ENCODE measurements at regions not wholly inside any gene's neighbourhood (a gene's known extent, or its start where the extent isn't known, plus 50 kb on each side); places are given as distances from the start of the nearest gene placed in this dataset.

DNA sequence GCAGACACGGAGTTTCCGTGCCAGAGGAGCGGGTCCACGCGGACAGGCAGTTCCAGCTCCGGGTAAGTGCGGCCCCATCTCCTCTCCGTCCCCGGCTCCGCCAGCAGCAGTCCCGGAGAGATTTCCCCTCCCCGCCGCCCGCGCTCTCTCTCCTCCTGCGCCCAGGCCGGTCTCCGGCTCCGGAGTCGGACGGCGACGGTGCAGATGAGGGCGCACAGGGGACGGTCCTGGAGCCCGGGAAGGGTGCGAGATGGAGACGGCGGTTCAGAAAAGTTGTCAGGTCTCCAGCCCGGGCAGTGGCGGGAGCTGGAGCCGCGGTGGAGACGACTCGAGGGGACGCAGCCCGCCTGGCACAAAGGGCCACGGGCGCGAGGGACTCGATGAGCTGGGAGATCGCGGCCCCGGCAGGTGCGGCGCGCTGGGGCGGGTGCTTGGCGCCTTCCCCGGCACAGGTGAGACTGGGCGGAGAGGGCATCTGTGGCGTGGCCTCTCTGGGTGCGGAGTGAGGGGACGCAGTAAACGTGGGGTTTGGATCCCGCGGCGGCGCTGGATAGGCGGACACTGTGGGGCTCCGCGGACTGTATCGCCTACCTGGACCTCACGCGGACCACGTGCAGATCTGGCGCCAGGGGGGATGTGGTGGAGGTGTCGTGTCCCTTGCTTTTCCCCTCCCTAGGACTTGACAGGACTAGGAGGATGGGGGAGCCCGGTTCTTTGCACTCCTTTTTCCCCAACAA lies 1540.3 kb upstream of the TMEM132C start:
- Histone ChIP-seq H3K4me2 (ENCODE audit: low read depth, low read length, poor library complexity, severe bottlenecking) (no peak overlapping the region), H3K27ac (ENCODE audit: low read depth, low read length) (no peak overlapping the region), H3K9ac (ENCODE audit: low read length) (no peak overlapping the region), H3K27me3 (ENCODE audit: low read length) (no peaks in the 10 kb centered on the region), H4K20me1 (ENCODE audit: low read depth, low read length) (no peaks in the 10 kb centered on the region), H3K9me2 (replicated peaks; ENCODE audit: insufficient read depth, low read length) (no peaks in the 10 kb centered on the region), H3K79me2 (ENCODE audit: insufficient read depth, low read length) (no peaks in the 10 kb centered on the region), H3K36me3 (ENCODE audit: low read length) (no peaks in the 10 kb centered on the region), H2AFZ (ENCODE audit: low read depth, low read length, severe bottlenecking) (no peak overlapping the region), H3F3A (ENCODE audit: insufficient read depth) (no peaks in the 10 kb centered on the region), H3K4me3 (ENCODE audit: insufficient read depth, low read length, poor library complexity, severe bottlenecking) (no peak overlapping the region), H3K9me3 (ENCODE audit: insufficient read depth, low read length) (no peaks in the 10 kb centered on the region)
- TF ChIP-seq, protein P1, sequence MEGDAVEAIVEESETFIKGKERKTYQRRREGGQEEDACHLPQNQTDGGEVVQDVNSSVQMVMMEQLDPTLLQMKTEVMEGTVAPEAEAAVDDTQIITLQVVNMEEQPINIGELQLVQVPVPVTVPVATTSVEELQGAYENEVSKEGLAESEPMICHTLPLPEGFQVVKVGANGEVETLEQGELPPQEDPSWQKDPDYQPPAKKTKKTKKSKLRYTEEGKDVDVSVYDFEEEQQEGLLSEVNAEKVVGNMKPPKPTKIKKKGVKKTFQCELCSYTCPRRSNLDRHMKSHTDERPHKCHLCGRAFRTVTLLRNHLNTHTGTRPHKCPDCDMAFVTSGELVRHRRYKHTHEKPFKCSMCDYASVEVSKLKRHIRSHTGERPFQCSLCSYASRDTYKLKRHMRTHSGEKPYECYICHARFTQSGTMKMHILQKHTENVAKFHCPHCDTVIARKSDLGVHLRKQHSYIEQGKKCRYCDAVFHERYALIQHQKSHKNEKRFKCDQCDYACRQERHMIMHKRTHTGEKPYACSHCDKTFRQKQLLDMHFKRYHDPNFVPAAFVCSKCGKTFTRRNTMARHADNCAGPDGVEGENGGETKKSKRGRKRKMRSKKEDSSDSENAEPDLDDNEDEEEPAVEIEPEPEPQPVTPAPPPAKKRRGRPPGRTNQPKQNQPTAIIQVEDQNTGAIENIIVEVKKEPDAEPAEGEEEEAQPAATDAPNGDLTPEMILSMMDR (IDR thresholded peaks at IDR 0.05; ENCODE audit: insufficient read depth, low read length, poor library complexity, severe bottlenecking) = no peak
- TF ChIP-seq EZH2phosphoT487 (conservative IDR thresholded peaks at IDR 0.05; ENCODE audit: low read length) = no peak

DNA sequence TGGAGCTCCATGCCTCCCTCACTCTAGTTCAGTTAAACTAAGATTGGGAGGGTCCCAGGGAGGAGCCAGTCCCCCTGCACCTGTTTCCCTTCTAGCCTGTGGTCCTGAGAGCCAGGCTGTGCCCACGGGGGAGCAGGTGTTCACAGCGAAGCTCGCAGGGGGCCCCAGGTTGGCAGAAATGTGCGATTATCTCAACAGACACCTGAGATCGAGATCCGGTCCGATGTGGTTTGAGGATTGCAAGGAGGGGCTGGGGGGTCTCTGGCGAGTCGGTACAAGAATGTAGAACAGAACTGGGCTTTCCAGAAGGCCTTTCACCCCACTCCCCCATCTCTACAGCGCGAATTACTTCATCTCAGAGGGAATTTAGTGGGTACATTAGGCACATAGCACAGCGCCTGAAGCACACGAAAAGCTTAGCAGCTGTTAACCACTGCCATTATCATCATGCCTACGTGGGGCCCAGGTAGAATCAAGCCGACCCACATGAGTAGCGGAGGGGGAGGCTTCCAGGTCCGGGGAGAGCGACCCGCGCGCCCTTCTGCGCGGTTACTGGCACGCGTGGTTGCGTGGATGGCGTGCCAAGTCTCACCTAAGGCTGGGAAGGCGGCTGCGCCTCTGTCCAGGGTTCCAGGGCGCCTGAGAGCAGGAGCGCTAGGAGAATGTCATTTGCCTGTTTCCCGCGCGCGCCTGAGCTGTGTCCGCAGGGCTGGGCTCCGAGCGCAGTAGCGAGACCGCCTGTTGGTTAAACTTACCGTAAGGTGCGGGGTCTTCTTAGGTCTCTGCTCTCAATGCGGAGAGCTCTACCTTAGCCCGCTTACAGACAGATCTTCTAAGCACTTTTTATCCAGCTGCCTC lies 1539.5 kb upstream of the TMEM132C start:
- Histone ChIP-seq H3K79me2 (ENCODE audit: insufficient read depth, low read length) (no peaks in the 10 kb centered on the region), H3K36me3 (ENCODE audit: low read length) (no peaks in the 10 kb centered on the region), H3K27me3 (ENCODE audit: low read length) (no peaks in the 10 kb centered on the region), H3K9me3 (ENCODE audit: insufficient read depth, low read length) (no peaks in the 10 kb centered on the region), H3K4me3 (ENCODE audit: insufficient read depth, low read length, poor library complexity, severe bottlenecking) (no peak overlapping the region), H3F3A (ENCODE audit: insufficient read depth) (no peaks in the 10 kb centered on the region), H3K27ac (ENCODE audit: low read depth, low read length) (no peak overlapping the region), H4K20me1 (ENCODE audit: low read depth, low read length) (no peaks in the 10 kb centered on the region), H3K4me2 (ENCODE audit: low read depth, low read length, poor library complexity, severe bottlenecking) (no peak overlapping the region), H3K9me2 (replicated peaks; ENCODE audit: insufficient read depth, low read length) (no peaks in the 10 kb centered on the region), H2AFZ (ENCODE audit: low read depth, low read length, severe bottlenecking) (no peak overlapping the region), H3K9ac (ENCODE audit: low read length) (no peak overlapping the region)
- TF ChIP-seq EZH2phosphoT487 (conservative IDR thresholded peaks at IDR 0.05; ENCODE audit: low read length) = no peak
- TF ChIP-seq, protein P1 (IDR thresholded peaks at IDR 0.05; ENCODE audit: insufficient read depth, low read length, poor library complexity, severe bottlenecking) = no peak

DNA sequence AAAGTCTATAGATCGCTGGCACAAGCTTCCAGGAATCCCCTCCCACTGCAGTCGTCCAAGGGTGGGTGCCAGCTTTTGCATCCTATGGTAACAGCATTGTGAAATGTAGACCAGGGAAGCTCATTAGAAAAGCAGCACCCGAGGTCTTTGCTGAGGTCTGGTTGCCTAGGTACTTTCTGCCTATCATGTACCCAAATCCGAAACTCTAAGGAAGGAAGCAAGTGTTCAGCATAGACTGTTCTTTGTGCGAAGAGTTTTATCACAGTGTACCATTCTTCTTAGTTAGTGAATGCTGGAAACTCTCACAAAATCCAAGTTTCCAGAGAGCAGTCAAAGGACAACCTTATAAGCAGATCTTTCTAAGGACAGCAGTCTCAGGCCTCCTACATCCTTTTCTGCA lies 1532.7 kb upstream of the TMEM132C start:
- Histone ChIP-seq H4K20me1 (ENCODE audit: low read depth, low read length) (no peaks in the 10 kb centered on the region), H3K27me3 (ENCODE audit: low read length) (no peaks in the 10 kb centered on the region), H3K36me3 (ENCODE audit: low read length) (no peaks in the 10 kb centered on the region), H3K9me3 (ENCODE audit: insufficient read depth, low read length) (no peaks in the 10 kb centered on the region), H2AFZ (ENCODE audit: low read depth, low read length, severe bottlenecking) (no peak overlapping the region), H3K9me2 (replicated peaks; ENCODE audit: insufficient read depth, low read length) (no peaks in the 10 kb centered on the region), H3K9ac (ENCODE audit: low read length) (no peak overlapping the region), H3K79me2 (ENCODE audit: insufficient read depth, low read length) (no peaks in the 10 kb centered on the region), H3K27ac (ENCODE audit: low read depth, low read length) (no peak overlapping the region), H3K4me3 (ENCODE audit: insufficient read depth, low read length, poor library complexity, severe bottlenecking) (no peak overlapping the region), H3F3A (ENCODE audit: insufficient read depth) (no peaks in the 10 kb centered on the region), H3K4me2 (ENCODE audit: low read depth, low read length, poor library complexity, severe bottlenecking) (no peak overlapping the region)
- TF ChIP-seq, protein P1 (IDR thresholded peaks at IDR 0.05; ENCODE audit: insufficient read depth, low read length, poor library complexity, severe bottlenecking) = no peak
- no peak for TF ChIP-seq EZH2phosphoT487 (conservative IDR thresholded peaks at IDR 0.05; ENCODE audit: low read length)
